ENCODE measurements at regions not wholly inside any gene's neighbourhood (a gene's known extent, or its start where the extent isn't known, plus 50 kb on each side); places are given as distances from the start of the nearest gene placed in this dataset.

DNA sequence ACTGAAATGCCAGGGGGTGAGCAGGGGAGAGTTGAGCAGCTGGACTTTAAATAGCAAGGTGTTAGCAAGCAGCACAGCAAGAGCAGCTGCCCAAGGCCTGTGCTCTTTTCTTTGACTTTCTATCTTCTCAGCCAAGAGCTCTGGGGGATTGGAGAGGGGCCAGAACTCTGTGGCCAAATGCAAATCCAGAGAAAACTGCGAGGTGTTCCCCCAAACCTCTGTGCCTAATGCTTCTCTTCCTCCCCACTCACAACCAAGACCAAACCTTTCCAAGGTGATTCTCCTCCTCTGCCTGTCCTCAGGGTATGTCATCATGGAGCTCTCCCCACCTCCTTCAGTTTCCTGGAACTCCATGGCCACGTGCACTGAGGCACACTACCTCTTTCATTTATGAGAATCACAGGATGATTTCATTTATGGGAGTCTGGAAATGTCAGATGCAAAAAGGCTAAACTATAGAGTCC is 118.7 kb upstream of the WWC1 start:
- TF ChIP-seq CTCF (IDR thresholded peaks at IDR 0.05), result no peak
- Histone ChIP-seq H3K4me2 (replicated peaks; ENCODE audit: extremely low read depth, low read length, poor library complexity, severe bottlenecking) (no peak overlapping the region), H3K9me3 (replicated peaks in 1 of 2; ENCODE audit: control insufficient read depth in 1 of 2, insufficient read depth in 1 of 2, low read length in 2 of 2) (no peaks in the 10 kb centered on the region), H3K9ac (ENCODE audit: insufficient read depth, low read length, poor library complexity, severe bottlenecking) (no peak overlapping the region), H3K27ac (ENCODE audit: low read depth in 1 of 2, low read length in 2 of 2) (no peak overlapping the region), H4K20me1 (ENCODE audit: insufficient read depth, low read length) (no peaks in the 10 kb centered on the region), H3K4me3 (replicated peaks in 1 of 3; ENCODE audit: low read depth in 2 of 3, low read length in 3 of 3) (no peak overlapping the region), H3K4me1 (ENCODE audit: control insufficient read depth in 1 of 2, insufficient read depth in 2 of 2, low read length in 2 of 2) (peaks cover 0 to 2% of the 10 kb centered on the region in 2 donors), H3K79me2 (ENCODE audit: insufficient read depth, low read length) (no peaks in the 10 kb centered on the region), H2AFZ (ENCODE audit: insufficient read depth, low read depth, low read length, poor library complexity, severe bottlenecking) (no peak overlapping the region), H3K27me3 (ENCODE audit: control insufficient read depth in 2 of 2, insufficient read depth in 2 of 2, low read length in 2 of 2) (no peaks in the 10 kb centered on the region), H3K36me3 (replicated peaks in 1 of 2; ENCODE audit: control insufficient read depth in 1 of 2, insufficient read depth in 2 of 2, low read length in 2 of 2) (no peaks in the 10 kb centered on the region)
- no peak for DNase-seq
- Mint-ChIP-seq H3K27ac (peak overlapping the region in 1 of 7 donors; percentile 7), H3K36me3 (no peaks in the 10 kb centered on the region), H3K4me3 (no peak overlapping the region), H3K27me3 (ENCODE audit: low read depth in 3 of 3) (peaks cover 0 to 4% (median 1%) of the 10 kb centered on the region in 3 donors), H3K4me1 (peaks cover 8% of the 10 kb centered on the region), H3K9me3 (peaks cover 0 to 2% (median 0%) of the 10 kb centered on the region in 7 donors)
- intact Hi-C loops (cut with micrococcal nuclease), result no loop called here
- no CpG with 5 or more reads among the region's 2 CpGs for WGBS (ENCODE audit: insufficient coverage)

- intact Hi-C loops (cut with micrococcal nuclease), result no loop called here
- H2AFZ ChIP-seq (ENCODE audit: insufficient read depth, low read depth, low read length, poor library complexity, severe bottlenecking), result no peak overlapping the region
- H3K27me3 Mint-ChIP-seq (ENCODE audit: low read depth in 3 of 3), result peaks cover 0 to 7% (median 2%) of the 10 kb centered on the region in 3 donors
- H3K27me3 ChIP-seq (ENCODE audit: control insufficient read depth in 2 of 2, insufficient read depth in 2 of 2, low read length in 2 of 2), result no peaks in the 10 kb centered on the region
- DNase-seq, result no peak
- H3K79me2 ChIP-seq (ENCODE audit: insufficient read depth, low read length), result no peaks in the 10 kb centered on the region
- no peaks in the 10 kb centered on the region for H3K36me3 ChIP-seq (replicated peaks in 1 of 2; ENCODE audit: control insufficient read depth in 1 of 2, insufficient read depth in 2 of 2, low read length in 2 of 2)
- no peaks in the 10 kb centered on the region for H4K20me1 ChIP-seq (ENCODE audit: insufficient read depth, low read length)
- no peaks in the 10 kb centered on the region for H3K9me3 ChIP-seq (replicated peaks in 1 of 2; ENCODE audit: control insufficient read depth in 1 of 2, insufficient read depth in 1 of 2, low read length in 2 of 2)
- peaks cover 8% of the 10 kb centered on the region for H3K4me1 Mint-ChIP-seq
- H3K4me2 ChIP-seq (replicated peaks; ENCODE audit: extremely low read depth, low read length, poor library complexity, severe bottlenecking), result no peak overlapping the region
- H3K4me1 ChIP-seq (ENCODE audit: control insufficient read depth in 1 of 2, insufficient read depth in 2 of 2, low read length in 2 of 2), result peaks cover 0 to 2% of the 10 kb centered on the region in 2 donors
- TF ChIP-seq CTCF (IDR thresholded peaks at IDR 0.05), result no peak
- H3K9me3 Mint-ChIP-seq, result peaks cover 0 to 2% (median 0%) of the 10 kb centered on the region in 7 donors
- H3K4me3 Mint-ChIP-seq, result no peak overlapping the region
- H3K4me3 ChIP-seq (replicated peaks in 1 of 3; ENCODE audit: low read depth in 2 of 3, low read length in 3 of 3), result no peak overlapping the region
- no peaks in the 10 kb centered on the region for H3K36me3 Mint-ChIP-seq
- H3K27ac Mint-ChIP-seq, result no peak overlapping the region
- no peak overlapping the region for H3K27ac ChIP-seq (ENCODE audit: low read depth in 1 of 2, low read length in 2 of 2)
- WGBS (ENCODE audit: insufficient coverage), result 93% methylated on average over 9 of the region's 9 CpGs
- H3K9ac ChIP-seq (ENCODE audit: insufficient read depth, low read length, poor library complexity, severe bottlenecking), result no peak overlapping the region
Observed at GRCh38 chr5:168174376-168174775, 117.1 kb upstream of the WWC1 start.

All from CD14-positive monocyte (primary cell).